GM19452 (cell line): ENCODE measurements at regions not wholly inside any gene's neighbourhood (a gene's known extent, or its start where the extent isn't known, plus 50 kb on each side); places are given as distances from the start of the nearest gene placed in this dataset.
"Not testable (repeated sequence)": the region's sequence is repeated elsewhere in the genome, so short reads cannot be mapped to it uniquely, and the experiment has no call there.

ENCODE experiments used
- ATAC-seq: cut with Tn5 transposase; IDR thresholded peaks from one replicate; pipeline ENCODE4 v1.9.1; 2021; ENCODE audit not compliant: unreplicated experiment

DNA sequence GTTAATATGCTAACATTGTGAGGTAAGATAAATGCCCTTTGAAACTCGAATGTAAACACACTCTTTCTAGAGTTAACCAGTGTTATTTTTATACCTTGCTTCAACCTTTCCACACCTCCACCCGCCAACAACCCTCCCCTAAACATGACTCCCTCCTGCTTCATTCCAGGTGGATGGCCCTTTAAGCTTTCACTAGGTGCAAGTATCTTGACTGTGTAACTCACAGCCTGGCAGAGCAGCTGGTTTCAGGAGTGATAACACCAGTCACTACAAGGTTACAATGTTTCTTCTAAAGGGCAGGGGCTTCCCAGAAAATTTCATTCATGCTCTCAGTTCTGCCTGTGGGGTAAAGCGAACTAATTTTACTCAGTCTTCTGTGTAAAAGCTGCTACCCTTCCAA, 318.1 kb upstream of the FRG1 start:
- not testable (repeated sequence) for ATAC-seq

DNA sequence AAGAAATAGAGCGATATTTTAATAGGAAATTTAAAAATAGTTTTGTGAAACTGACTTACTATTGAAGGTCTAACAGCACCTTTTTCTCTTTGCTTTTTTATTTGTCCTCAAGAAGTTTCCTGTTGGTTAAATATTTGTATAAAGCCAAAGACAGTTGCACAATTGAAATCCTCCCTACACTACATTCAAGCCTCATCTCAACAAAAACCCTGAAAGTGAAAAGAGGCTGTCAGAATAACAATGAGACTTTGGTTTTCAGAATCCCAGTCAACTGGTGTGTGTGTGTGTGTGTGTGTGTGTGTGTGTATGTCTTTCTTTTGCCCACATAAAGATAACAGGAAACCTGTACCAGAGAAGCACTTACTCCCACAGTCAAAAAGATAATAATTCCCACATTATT, 313.6 kb upstream of the FRG1 start:
- ATAC-seq, result not testable (repeated sequence)

DNA sequence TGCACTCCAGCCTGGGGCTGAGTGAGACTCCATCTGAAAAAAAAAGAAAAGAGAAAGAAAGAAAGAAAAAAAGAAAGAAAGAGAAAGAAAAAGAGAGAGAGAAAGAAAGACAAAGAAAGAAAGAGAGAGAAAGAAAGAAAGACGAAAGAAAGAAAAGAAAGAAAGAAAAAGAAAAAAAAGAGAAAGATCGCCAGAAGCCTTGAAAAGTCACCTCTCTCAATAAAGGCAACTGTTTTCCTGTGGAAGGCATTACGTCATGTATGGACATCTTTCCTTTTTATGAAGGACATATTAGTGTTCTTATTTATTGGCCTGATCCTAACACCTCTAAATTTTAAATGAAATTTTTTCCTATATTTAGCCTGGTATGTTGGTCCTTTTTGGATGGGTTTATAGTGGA, 310.9 kb upstream of the FRG1 start:
- ATAC-seq, result not testable (repeated sequence)

DNA sequence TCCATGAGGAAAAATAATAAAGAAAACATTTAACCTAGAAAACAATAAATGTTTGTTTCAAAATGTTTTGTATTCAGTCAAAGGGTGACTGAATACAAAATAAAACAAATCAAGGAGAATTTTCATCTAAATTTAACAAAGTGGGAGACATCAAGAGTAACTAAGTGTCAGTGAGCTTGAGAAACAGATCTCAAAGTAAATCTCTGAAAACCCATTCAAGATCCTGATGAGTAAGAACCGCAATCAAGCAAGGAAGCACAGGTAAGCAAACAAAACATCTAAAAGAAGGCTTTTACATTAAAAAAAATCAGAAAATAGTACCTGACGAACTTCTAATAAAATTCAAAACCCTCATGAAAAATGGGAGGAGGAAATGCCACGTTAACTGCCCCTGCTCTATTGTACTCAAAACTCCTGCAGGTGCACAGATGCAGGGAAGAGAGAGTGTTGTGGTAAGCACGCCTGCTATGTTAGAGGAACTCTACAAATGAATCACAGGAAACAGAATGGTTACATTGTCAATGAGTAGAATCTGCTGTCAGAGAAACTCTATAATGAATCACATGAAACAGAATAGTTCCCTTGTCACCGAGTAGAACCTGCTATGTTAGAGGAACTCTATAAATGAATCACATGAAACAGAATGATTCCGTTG, 309.6 kb upstream of the FRG1 start:
- not testable (repeated sequence) for ATAC-seq

DNA sequence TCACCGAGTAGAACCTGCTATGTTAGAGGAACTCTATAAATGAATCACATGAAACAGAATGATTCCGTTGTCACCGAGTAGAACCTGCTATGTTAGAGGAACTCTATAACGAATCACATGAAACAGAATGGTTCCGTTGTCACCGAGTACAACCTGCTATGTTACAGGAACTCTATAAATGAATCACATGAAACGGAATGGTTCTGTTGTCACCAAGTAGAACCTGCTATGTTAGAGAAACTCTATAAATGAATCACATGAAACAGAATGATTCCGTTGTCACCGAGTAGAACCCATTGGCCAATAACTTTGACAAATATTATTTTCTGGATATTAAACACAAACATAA, 309.1 kb upstream of the FRG1 start:
- not testable (repeated sequence) for ATAC-seq

DNA sequence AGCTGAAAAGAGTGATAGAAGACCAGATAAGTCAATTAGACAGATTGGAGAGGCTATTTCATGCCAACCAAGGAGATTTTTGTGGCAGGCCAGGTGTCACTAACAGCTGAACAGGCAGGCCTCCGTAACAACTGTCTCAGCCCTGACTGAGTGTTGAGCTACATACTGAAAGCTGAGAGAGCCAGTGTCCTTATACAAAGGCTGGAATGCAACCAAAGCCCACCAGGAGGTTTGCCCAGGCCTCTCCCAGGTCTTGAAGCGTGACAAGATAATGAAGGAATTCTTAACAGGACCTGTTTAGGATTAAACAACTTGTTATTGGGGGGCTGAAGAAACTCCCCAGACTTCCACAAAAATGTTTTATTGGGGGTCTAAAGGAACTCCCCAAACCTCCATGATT, 290.2 kb upstream of the FRG1 start:
- not testable (repeated sequence) for ATAC-seq

DNA sequence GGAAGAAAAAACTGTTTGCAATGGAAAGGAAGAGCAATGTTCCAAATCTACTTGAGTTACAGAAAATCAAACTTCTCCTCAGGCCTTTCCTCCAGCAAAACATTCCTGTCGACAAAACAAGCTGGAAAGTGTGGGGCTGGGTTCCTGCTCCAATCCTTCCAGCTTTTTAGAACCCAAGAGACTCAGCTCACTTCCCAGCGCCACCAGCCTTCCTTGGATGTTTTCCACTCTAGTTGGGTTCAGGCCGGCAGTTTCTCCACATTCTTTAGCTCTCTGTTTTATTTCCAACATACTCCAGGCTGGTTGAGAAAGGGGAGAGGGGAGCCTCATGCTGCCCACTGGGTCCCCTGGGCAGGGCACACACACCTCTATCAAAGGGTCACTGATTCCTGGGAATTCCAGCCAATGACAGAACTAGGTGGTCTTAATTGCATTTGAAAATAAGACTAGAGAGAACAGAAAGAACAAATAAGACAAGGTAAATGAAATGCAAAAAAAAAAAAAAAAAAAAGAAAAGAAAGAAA, 287.5 kb upstream of the FRG1 start:
- not testable (repeated sequence) for ATAC-seq

DNA sequence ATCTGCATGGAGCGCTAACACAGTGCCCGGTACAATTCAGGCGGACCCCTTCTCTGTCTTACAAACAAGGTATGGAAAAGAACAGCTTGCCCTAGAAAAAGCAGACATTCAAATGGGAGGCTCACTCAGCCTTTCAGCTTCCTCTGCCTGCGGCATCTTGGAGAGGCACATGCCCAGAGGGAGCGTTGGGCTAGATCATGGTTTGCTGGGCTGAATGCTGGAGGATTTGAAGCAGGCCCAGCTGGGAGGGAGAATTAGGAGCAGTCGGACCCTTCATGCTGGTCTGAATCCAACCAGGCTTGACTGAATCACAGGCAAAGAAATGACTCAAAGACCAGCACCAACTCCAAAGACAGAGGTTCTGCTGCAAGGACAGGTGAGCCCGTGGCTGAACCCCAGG, 286.7 kb upstream of the FRG1 start:
- not testable (repeated sequence) for ATAC-seq

DNA sequence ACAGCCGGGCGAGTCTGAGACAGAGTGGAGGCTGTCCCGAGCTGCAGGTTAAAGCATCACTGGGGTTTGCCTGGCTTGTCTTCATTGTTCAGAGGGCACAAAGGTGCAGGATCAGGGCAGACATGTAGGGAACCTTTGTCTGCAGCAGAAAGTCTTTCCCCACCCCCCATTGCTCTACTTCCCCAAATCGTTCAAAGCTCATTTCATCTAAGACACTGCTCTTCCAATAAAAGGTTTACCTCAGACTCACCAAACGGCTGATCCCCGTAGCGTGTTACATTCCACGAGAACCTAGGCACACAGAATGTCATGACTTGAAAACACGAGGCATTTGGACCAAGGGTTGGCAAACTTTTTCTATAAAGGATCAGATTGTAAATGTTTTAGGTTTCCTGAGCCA, 286.3 kb upstream of the FRG1 start:
- not testable (repeated sequence) for ATAC-seq

DNA sequence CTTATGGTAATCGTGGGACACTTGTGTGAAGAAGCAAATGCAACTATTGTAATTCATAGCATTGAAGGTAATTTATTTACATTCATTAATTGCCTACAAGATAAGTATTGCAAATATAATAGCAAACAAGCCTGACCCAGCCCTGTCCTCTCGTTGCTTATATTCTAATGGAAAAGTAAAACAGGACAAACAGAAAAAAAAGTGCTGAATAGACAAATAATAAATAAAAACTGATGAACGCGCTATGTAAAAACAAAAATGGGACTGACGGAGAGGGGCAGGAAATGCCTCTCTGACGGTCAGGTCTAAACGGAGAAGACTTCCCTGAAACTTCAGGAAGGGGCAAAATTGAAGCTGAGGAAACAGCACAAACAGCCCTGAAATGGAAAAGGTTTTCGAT, 284.9 kb upstream of the FRG1 start:
- not testable (repeated sequence) for ATAC-seq

DNA sequence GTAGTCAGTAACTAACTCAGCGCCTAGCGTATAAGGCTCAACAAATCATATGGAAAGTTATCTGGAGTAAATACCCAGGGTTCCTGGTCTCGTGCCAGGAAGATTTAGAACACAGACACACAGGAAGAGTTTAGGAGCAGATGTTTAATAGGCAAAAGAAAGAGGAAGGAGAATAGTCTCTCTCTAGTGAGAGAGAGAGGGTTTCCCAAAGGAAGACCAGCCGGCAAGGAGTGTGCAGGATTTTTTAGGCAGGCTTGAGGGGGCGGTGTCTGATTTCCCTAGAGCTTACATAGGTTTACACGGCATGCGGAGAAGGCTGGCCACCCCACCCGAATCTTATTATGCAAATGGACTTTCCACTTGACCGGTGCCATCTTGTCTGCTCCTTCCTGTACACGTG, 284.0 kb upstream of the FRG1 start:
- no peak for ATAC-seq

DNA sequence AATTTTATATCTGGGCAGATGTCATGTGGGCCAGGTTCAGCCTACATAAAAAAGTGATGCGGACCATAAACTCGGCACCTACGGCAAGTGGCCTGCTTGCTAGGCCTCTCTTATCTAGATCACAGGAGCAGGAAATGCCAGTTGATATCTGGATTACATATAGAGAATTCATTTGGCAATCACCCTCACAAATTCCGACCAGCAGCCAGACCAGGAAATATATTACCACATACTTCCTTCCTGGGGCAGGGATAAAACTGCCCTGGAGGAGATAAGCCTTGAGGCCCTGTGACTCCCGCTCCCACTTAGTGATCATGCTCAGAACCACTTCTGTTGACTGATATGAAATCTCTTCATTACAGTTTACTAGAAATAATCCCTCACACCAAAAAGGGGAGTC, 282.4 kb upstream of the FRG1 start:
- not testable (repeated sequence) for ATAC-seq

DNA sequence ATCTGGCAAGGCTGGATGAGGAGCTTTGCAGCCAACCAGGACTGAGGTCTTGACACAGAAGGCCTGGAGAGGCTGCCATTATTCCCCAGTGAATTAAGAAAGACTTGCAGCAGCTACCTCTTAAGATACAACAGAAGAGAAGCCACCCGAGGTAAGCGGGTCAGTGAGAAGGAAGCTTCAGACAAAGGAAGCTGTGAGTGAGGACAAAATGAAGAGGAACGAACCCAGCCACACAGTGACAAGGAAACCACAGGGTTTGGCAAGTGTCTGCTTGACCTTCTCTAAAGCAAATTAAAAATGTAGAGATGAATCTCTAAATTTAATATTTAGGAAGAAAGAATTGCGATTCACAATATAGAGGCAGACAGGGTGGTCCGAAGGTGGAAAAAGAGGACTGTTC, 281.8 kb upstream of the FRG1 start:
- not testable (repeated sequence) for ATAC-seq

DNA sequence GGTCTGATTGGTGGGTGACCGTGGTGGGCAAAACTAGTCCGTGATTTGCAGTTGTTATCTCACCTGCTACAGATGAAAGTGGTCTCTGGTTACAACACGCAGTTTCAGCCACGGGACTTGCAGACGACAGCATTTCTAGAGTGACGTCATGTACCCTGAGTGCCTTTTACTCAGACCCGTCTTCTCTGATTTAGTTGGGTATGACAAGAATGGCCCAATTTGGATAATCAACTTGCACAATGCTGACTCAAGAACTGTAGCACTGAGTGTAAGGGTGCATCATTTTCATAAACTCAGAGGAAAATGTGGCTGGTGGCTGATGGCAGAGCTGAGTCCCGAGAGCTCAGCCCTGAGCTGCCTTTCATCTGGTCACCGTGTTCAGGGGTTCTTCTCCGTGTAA, 281.4 kb upstream of the FRG1 start:
- ATAC-seq, result no peak

DNA sequence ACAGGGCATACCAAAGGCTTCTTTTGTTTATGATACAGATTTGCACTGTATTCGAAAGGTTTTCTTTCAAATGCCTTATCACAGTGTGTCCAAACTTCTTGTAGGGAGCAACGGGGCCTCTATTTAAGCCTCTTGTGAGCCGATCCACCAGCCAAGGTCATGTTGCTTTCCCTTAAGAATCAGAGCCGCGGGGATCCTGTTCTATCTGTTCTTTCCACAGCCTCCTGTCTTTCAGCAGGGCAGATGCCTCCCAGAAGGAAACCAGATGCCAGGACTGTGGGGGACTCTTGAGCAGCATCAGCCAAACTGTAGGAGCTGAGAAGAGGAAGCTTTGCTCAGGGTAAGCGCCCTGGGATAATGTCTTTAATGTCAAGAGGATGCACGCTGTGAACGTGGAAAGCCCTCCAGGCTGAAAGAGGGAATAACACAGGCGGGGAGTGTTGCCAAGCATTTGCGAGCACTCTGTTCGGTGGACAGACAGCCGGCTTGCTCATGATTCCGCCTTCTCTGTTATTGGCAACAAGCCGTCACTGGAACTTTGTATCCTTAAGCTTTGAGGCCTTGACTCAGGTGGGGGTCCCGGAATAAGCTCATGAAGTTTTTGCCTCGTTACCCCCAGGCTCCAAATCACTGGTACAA, 279.8 kb upstream of the FRG1 start:
- ATAC-seq, result no peak

DNA sequence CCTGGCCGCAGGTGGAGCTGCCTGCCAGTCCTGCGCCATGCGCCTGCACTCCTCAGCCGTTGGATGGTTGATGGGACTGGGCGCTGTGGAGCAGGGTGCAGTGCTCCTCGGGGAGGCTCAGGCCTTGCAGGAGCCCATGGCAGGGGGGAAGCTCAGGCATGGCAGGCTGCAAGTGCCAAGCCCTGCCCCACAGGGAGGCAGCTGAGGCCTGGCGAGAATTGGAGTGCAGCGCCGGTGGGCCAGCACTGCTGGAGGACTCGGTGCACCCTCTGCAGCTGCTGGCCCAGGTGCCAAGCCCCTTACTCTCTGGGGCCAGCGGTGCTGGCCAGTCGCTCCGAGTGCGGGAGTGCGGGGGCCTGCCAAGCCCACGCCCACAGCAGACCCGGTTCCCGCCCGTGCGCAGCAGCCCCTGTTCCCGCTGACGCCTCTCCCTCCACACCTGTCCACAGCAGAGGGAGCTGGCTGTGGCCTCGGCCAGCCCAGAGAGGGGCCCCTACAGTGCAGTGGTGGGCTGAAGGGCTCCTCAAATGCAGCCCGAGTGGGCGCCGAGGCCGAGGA, 275.9 kb upstream of the FRG1 start:
- no peak for ATAC-seq

DNA sequence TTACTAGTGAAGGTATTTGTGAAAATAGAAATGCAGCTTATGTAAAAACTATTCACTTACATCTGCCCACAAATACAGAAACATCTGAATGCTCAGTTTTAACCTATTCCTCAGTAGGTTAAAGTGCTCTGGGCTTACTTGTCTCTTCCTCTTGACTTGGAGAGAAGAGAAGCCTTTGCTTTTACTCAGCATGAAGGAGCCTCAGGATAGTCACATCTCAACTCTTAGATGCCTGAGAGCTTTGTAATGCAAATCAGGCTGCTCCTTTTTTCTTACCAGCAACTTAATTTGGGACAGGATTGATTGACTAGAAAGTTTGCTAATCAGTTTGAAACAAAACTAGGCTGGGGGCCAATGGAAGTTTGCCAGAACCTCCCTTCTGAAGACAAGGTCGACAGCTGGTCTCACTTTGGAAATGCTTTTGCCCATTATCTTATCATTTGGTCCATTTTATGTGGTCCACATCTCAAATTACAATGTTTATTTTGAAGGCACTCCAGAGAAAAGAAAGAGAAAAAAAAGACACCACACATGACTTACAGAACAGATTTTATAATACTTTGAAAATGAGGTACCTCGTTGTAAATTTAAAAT, 274.9 kb upstream of the FRG1 start:
- ATAC-seq, result not testable (repeated sequence)

DNA sequence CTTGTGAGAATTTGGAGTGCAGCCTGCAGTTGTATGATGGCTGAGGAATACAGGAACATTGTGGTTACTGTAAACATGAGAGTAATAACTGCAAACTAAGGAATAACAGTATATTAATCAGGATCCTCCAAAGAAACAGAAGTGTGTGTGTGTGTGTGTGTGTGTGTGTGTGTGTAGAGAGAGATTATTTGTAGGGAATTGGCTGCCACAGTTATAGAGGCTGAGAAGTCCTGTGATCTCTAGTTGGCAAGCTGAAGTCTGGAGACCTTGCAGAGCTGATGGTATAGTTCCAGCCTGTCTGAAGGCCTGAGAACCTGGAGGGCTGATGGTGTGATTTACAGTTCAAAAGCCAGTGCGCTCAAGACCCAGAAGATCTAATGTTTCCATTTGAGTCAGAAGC, 273.3 kb upstream of the FRG1 start:
- ATAC-seq, result not testable (repeated sequence)

DNA sequence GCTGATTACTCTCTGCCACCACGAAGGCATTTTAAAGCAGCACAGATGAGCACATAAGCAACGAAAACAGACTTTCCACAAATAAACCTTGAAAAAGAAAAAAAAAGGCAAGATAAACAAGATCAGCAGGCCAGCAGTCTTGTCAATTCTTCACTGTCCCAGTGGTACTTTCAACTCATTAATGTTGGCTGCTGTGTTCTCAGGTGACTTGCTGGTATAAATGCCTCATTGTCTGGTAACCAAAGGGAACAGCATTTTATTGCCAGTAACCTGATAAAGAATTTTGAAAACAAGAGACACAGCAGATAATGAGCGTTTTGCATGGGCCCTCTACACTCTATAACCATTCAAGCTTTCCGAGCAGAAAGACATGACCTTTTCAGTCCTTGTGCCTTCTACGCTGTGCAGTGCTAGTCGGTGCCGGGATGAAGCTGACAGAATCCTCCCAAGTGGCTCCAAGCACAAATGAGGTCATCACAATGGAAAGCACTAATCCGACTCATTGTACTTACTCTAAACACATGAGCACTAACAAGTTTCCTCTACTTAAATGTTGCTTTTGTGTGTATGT, 242.9 kb upstream of the FRG1 start:
- not testable (repeated sequence) for ATAC-seq

DNA sequence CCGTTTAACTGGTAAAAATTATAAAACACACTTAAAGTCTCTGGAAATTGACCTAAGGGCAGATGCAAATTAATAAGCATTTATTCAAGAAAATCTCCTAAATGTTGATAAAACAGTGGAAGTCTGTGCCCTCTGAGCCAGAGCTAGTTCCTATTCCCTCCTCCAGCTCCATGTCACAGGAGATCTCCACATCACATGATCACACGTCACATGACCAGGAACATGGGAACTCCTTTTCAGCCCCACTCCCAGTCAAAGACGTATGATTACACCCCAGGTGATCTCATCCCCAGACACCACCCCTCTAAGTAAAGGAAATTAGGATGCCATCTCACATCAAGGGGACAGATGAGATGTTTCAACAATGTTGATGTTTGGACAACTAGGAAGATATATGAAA, 237.7 kb upstream of the FRG1 start:
- ATAC-seq, result not testable (repeated sequence)

DNA sequence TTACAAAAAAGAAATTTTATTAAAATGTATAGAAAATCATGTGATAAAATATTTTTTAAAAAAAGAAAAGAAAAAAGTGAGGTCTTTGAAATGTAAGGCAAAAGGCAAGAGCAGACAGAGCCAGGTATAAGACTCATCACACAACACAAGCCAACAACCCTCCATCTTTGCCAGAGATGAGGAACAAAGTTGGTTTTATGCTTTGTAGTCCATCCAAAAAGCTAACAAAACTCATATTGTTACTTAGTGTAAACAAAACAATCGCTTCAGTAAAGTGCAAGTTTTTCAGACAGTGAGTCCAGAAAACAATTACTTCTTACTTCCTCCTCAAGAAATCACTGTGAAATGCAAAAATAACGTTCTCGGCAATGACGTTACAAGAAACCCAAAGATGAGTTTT, 233.9 kb upstream of the FRG1 start:
- ATAC-seq, result not testable (repeated sequence)

DNA sequence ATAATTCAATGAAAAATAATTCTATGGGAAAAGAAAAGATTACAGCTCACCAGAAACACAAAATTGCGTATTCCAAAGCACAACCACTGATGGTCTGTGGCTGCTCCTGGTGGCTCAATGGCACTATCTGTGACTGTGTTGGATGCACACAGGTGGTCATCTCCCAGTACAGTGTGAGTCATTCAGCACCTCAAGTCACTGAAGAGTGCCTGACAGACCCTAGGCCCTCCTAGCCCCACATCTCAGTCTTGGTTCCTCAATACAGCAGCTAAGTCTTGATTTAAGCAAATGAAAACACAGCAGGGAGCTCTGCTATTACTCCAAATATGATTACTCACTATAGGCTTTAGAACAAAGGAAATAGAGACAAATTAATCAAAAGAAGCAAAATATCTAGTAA, 233.4 kb upstream of the FRG1 start:
- ATAC-seq, result not testable (repeated sequence)
